ENCODE measurements at regions not wholly inside any gene's neighbourhood (a gene's known extent, or its start where the extent isn't known, plus 50 kb on each side); places are given as distances from the start of the nearest gene placed in this dataset.
"Not testable (repeated sequence)": the region's sequence is repeated elsewhere in the genome, so short reads cannot be mapped to it uniquely, and the experiment has no call there.

DNA sequence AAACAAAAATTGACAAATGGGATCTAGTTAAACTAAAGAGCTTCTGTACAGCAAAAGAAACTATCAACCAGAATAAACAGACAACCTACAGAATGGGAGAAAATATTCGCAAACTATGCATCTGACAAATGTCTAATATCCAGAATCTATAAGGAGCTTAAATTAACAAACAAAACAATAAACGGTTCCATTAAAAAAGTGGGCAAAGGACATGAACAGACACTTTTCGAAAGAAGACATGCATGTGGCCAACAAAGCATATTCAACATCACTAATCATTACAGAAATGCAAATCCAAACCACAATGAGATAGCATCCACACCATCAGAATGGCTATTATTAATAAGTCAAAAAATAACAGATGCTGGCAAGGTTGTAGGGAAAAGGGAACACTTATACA is 50.5 kb upstream of the MED13L start:
- H3K36me3 ChIP-seq (ENCODE audit: control insufficient read depth in 2 of 2, insufficient read depth in 2 of 2, low read length in 2 of 2); H3K9ac ChIP-seq (ENCODE audit: low read depth in 1 of 2, low read length in 2 of 2); H3K9me3 ChIP-seq (ENCODE audit: control insufficient read depth in 2 of 2, low read length in 2 of 2); H3K4me3 ChIP-seq (ENCODE audit: low read length in 2 of 2); H3K4me1 ChIP-seq (ENCODE audit: control insufficient read depth in 2 of 2, insufficient read depth in 2 of 2, low read length in 2 of 2); H3K27me3 ChIP-seq (ENCODE audit: control insufficient read depth in 2 of 2, insufficient read depth in 2 of 2, low read length in 2 of 2); H3K27ac ChIP-seq (ENCODE audit: low read depth in 2 of 2, low read length in 2 of 2): not testable (repeated sequence)

DNA sequence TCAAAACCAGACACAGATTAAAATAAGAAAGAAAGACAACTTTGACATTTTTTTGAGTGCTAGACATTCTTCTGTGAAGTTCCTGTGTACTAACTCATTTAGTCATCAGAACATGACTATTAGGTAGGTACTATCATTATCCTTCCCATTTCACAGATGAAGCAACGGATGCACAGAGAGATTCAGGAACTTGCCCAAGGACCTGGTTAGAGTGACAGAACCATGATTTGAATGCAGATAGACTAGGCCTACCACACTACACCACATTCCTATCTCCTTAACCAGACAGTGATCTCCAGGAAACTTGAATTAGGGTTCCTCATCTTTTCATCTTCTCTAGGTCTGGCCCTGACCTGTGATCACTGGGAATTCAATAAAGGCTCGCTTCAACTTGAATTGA is 54.4 kb upstream of the MED13L start:
- H3K27ac ChIP-seq (ENCODE audit: low read depth in 2 of 2, low read length in 2 of 2), result no peak overlapping the region
- H3K27me3 ChIP-seq (ENCODE audit: control insufficient read depth in 2 of 2, insufficient read depth in 2 of 2, low read length in 2 of 2), result no peaks in the 10 kb centered on the region
- H3K4me3 ChIP-seq (ENCODE audit: low read length in 2 of 2), result no peak overlapping the region
- H3K4me1 ChIP-seq (ENCODE audit: control insufficient read depth in 2 of 2, insufficient read depth in 2 of 2, low read length in 2 of 2), result no peaks in the 10 kb centered on the region
- no peaks in the 10 kb centered on the region for H3K9me3 ChIP-seq (ENCODE audit: control insufficient read depth in 2 of 2, low read length in 2 of 2)
- H3K36me3 ChIP-seq (ENCODE audit: control insufficient read depth in 2 of 2, insufficient read depth in 2 of 2, low read length in 2 of 2), result no peaks in the 10 kb centered on the region
- no peak overlapping the region for H3K9ac ChIP-seq (ENCODE audit: low read depth in 1 of 2, low read length in 2 of 2)

DNA sequence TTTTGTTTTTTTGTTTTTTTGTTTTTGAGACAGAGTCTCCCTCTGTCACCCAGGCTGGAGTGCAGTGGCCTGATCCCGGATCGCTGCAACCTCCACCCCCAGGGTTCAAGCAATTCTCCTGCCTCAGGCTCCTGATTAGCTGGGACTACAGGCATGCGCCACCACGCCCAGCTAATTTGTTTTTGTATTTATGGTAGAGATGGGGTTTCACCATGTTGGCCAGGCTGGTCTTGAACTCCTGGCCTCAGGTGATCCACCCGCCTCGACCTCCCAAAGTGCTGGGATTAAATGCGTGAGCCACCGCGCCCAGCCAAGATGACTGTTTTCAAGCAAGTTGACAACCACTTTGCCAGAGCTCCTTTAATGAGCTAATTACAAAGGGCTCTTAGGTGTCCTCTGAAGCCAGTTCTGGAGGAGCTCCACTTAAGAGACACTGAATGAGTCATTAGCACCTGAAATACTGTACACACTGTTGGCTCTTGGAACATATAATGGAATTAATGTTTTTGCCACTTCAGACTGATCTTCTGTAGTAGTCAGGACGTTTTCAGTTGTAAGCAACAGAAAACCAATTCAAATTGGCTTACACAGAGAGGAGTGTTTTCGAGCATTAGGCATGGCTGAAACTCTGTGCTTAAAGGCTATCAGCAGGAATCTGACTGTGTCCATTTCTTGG is 55.4 kb upstream of the MED13L start:
- Histone ChIP-seq H3K36me3 (ENCODE audit: control insufficient read depth in 2 of 2, insufficient read depth in 2 of 2, low read length in 2 of 2) (no peaks in the 10 kb centered on the region), H3K27ac (ENCODE audit: low read depth in 2 of 2, low read length in 2 of 2) (no peak overlapping the region), H3K4me3 (ENCODE audit: low read length in 2 of 2) (no peak overlapping the region), H3K9me3 (ENCODE audit: control insufficient read depth in 2 of 2, low read length in 2 of 2) (no peaks in the 10 kb centered on the region), H3K9ac (ENCODE audit: low read depth in 1 of 2, low read length in 2 of 2) (no peak overlapping the region), H3K4me1 (ENCODE audit: control insufficient read depth in 2 of 2, insufficient read depth in 2 of 2, low read length in 2 of 2) (no peaks in the 10 kb centered on the region), H3K27me3 (ENCODE audit: control insufficient read depth in 2 of 2, insufficient read depth in 2 of 2, low read length in 2 of 2) (no peaks in the 10 kb centered on the region)

DNA sequence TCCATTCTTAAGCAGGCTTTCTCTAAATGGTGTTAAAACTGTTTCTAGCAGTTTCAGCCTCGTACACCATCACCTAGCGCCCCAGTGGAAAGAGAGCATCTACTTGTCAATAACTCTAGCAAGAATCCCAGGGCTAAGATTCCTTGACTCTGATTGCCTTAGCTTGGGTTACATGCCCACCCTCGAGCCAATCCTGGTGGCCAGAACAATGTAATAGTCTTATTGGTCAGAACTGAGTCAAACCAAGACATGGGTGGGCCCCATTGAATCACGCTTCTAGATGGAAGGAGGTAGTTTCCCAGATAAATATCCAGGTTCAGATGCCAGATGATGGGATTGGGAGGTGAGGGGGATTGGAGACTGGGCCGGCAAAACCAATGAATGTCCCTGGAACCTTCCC is 55.9 kb upstream of the MED13L start:
- Histone ChIP-seq H3K9ac (ENCODE audit: low read depth in 1 of 2, low read length in 2 of 2) (no peak overlapping the region), H3K27me3 (ENCODE audit: control insufficient read depth in 2 of 2, insufficient read depth in 2 of 2, low read length in 2 of 2) (no peaks in the 10 kb centered on the region), H3K4me3 (ENCODE audit: low read length in 2 of 2) (no peak overlapping the region), H3K27ac (ENCODE audit: low read depth in 2 of 2, low read length in 2 of 2) (no peak overlapping the region), H3K36me3 (ENCODE audit: control insufficient read depth in 2 of 2, insufficient read depth in 2 of 2, low read length in 2 of 2) (no peaks in the 10 kb centered on the region), H3K9me3 (ENCODE audit: control insufficient read depth in 2 of 2, low read length in 2 of 2) (no peaks in the 10 kb centered on the region), H3K4me1 (ENCODE audit: control insufficient read depth in 2 of 2, insufficient read depth in 2 of 2, low read length in 2 of 2) (no peaks in the 10 kb centered on the region)

DNA sequence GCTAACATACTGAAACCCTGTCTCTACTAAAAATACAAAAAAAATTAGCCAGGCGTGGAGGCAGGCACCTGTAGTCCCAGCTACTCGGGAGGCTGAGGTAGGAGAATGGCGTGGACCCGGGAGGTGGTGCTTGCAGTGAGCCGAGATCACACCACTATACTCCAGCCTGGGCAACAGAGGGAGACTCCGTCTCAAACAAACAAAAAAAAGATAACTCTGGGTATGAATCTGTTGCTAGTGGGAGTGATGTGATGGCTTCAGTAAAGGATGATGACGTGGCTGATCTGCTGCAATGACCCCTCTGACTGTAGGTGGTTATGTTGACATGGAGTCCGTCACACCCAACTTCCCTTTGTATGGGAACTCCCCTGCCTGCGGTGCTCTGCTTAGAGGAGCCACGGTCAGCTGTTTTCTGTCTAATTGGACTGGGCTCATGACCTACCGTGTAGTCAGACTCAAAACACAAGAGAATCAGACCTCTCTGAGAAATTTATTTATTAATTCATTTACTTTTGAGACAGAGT is 59.1 kb upstream of the MED13L start:
- Histone ChIP-seq H3K36me3 (ENCODE audit: control insufficient read depth in 2 of 2, insufficient read depth in 2 of 2, low read length in 2 of 2) (no peaks in the 10 kb centered on the region), H3K27ac (ENCODE audit: low read depth in 2 of 2, low read length in 2 of 2) (no peak overlapping the region), H3K9ac (ENCODE audit: low read depth in 1 of 2, low read length in 2 of 2) (no peak overlapping the region), H3K4me3 (ENCODE audit: low read length in 2 of 2) (no peak overlapping the region), H3K4me1 (ENCODE audit: control insufficient read depth in 2 of 2, insufficient read depth in 2 of 2, low read length in 2 of 2) (no peaks in the 10 kb centered on the region), H3K27me3 (ENCODE audit: control insufficient read depth in 2 of 2, insufficient read depth in 2 of 2, low read length in 2 of 2) (no peaks in the 10 kb centered on the region), H3K9me3 (ENCODE audit: control insufficient read depth in 2 of 2, low read length in 2 of 2) (no peaks in the 10 kb centered on the region)

DNA sequence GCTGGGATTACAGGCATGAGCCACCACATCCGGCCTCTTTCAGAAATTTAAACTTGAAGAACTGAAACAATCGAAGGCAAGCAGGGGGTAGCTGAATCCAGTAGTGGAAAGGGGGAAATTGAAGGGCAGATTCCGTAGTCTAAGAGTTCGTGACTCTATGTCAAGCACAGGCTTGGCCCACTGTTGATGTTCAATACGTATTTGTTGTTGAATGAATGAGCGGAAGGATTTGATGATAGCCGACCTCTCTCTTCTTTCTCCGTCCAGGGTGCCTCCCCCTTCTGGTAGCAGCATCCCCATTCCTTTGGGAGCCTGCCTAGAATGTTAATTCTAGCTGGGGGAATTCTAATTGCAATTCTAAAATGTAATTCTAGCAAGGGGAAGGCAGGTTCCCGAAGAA is 59.8 kb upstream of the MED13L start:
- Histone ChIP-seq H3K27me3 (ENCODE audit: control insufficient read depth in 2 of 2, insufficient read depth in 2 of 2, low read length in 2 of 2) (no peaks in the 10 kb centered on the region), H3K4me3 (ENCODE audit: low read length in 2 of 2) (no peak overlapping the region), H3K9ac (ENCODE audit: low read depth in 1 of 2, low read length in 2 of 2) (no peak overlapping the region), H3K9me3 (ENCODE audit: control insufficient read depth in 2 of 2, low read length in 2 of 2) (no peaks in the 10 kb centered on the region), H3K27ac (ENCODE audit: low read depth in 2 of 2, low read length in 2 of 2) (no peak overlapping the region), H3K36me3 (ENCODE audit: control insufficient read depth in 2 of 2, insufficient read depth in 2 of 2, low read length in 2 of 2) (no peaks in the 10 kb centered on the region), H3K4me1 (ENCODE audit: control insufficient read depth in 2 of 2, insufficient read depth in 2 of 2, low read length in 2 of 2) (no peaks in the 10 kb centered on the region)

DNA sequence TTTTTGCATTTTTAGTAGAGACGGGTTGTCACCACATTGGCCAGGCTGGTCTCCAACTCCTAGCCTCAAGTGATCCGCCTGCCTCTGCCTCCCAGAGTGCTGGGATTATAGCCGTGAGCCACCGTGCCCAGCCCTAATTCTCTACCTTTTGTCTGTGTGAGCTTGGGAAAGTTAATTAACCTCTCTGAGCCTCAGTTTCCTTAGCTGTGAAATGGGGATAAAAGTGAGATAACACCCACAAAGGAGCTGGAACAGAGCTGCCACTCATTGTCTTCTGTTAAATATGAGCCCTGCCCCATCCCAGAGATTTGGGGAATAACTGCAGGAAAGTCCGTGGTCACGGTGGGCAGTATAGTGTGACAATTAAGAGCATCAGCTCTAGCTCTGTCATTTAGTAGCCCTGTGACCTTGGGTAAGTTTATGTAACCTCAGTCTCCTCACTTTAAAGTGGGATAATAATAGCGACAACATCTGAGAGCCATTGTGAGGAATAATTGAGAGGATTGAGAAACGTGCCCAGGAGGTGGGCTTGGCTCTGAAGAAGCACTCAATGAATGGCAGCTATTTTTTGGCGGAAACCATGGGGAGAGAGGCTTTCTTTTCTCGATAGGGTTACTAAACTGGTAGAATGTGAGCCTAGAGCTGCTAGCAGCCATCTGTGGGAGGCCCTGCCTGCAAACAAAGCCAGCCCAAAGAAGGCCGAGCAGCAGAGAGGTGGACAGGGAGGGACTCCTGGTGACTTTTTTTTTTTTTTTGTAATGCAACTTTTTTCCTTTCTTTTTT is 60.8 kb upstream of the MED13L start:
- no peak overlapping the region for H3K4me3 ChIP-seq (ENCODE audit: low read length in 2 of 2)
- H3K27me3 ChIP-seq (ENCODE audit: control insufficient read depth in 2 of 2, insufficient read depth in 2 of 2, low read length in 2 of 2), result no peaks in the 10 kb centered on the region
- H3K4me1 ChIP-seq (ENCODE audit: control insufficient read depth in 2 of 2, insufficient read depth in 2 of 2, low read length in 2 of 2), result no peaks in the 10 kb centered on the region
- no peak overlapping the region for H3K27ac ChIP-seq (ENCODE audit: low read depth in 2 of 2, low read length in 2 of 2)
- no peaks in the 10 kb centered on the region for H3K36me3 ChIP-seq (ENCODE audit: control insufficient read depth in 2 of 2, insufficient read depth in 2 of 2, low read length in 2 of 2)
- no peaks in the 10 kb centered on the region for H3K9me3 ChIP-seq (ENCODE audit: control insufficient read depth in 2 of 2, low read length in 2 of 2)
- H3K9ac ChIP-seq (ENCODE audit: low read depth in 1 of 2, low read length in 2 of 2), result no peak overlapping the region

DNA sequence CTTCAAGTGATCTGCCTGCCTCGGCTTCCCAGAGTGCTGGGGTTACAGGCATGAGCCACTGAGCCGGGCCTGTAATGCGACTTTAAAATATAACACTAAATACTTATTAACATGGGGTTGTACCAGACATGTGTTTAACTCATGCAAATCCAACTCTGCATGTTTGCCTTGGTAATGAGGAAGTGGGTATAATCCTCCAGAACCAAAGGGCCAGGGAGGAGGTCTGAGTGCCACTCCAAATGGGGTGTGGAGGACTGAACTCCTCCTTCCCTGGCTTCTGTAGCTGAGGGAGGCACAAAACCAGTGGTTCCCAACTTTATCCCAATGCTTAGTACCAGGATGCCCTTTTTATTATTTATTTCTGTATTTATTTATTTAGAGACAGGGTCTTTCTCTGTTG is 61.6 kb upstream of the MED13L start:
- Histone ChIP-seq H3K27me3 (ENCODE audit: control insufficient read depth in 2 of 2, insufficient read depth in 2 of 2, low read length in 2 of 2) (no peaks in the 10 kb centered on the region), H3K4me3 (ENCODE audit: low read length in 2 of 2) (no peak overlapping the region), H3K9ac (ENCODE audit: low read depth in 1 of 2, low read length in 2 of 2) (no peak overlapping the region), H3K4me1 (ENCODE audit: control insufficient read depth in 2 of 2, insufficient read depth in 2 of 2, low read length in 2 of 2) (no peaks in the 10 kb centered on the region), H3K27ac (ENCODE audit: low read depth in 2 of 2, low read length in 2 of 2) (no peak overlapping the region), H3K36me3 (ENCODE audit: control insufficient read depth in 2 of 2, insufficient read depth in 2 of 2, low read length in 2 of 2) (no peaks in the 10 kb centered on the region), H3K9me3 (ENCODE audit: control insufficient read depth in 2 of 2, low read length in 2 of 2) (no peaks in the 10 kb centered on the region)

DNA sequence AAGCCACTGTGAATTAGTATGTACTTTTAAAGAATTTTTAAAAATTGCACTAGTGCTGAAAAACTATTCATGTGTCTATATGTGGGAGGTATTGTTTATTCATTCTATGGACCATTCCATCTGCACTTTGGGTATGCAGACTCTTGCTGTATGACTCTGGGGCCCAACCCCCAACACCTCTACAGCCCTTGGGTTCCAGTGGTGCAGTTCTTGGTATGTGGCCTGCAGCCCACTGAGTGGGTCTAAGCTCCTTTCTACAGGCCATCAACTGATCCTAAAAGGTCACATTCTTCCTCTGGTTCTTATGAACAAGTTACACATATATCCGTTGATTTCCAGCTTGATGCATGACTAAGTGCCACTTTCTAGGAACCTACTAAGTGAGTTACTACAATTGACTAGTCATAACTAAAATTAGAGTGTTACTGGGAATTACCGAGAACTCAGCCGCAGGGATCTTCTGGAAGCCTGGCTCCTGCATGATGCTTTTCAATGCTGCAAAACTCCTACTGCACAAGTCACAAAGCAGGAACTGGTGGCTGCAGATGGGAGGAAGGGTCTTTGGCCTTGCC is 62.4 kb upstream of the MED13L start:
- Histone ChIP-seq H3K4me1 (ENCODE audit: control insufficient read depth in 2 of 2, insufficient read depth in 2 of 2, low read length in 2 of 2) (no peaks in the 10 kb centered on the region), H3K4me3 (ENCODE audit: low read length in 2 of 2) (no peak overlapping the region), H3K9ac (ENCODE audit: low read depth in 1 of 2, low read length in 2 of 2) (no peak overlapping the region), H3K27me3 (ENCODE audit: control insufficient read depth in 2 of 2, insufficient read depth in 2 of 2, low read length in 2 of 2) (no peaks in the 10 kb centered on the region), H3K27ac (ENCODE audit: low read depth in 2 of 2, low read length in 2 of 2) (no peak overlapping the region), H3K36me3 (ENCODE audit: control insufficient read depth in 2 of 2, insufficient read depth in 2 of 2, low read length in 2 of 2) (no peaks in the 10 kb centered on the region), H3K9me3 (ENCODE audit: control insufficient read depth in 2 of 2, low read length in 2 of 2) (no peaks in the 10 kb centered on the region)

DNA sequence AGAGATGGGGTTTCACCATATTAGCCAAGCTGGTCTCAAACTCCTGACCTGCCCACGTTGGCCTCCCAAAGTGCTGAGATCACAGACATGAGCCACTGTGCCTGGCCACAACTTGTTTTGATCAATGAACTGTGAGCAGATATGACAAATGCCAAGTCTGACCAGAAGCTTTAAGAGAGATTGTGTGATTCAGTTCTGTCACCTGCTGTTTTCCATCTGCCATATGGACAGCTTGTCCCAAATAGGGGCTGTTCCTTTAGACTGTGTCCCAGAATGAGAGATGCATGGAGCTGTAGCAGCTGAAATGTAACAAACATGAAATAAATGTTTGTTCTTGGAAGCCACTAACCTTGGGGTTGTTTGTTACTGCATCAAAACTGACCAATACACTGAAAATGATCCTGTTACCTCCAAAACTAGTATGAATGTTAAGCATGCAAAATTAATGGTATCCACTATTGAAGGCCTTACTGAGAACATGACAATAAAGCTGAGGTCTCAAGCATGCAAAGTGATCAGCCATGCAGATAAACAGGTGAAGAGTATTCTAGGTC is 65.9 kb upstream of the MED13L start:
- H3K9ac ChIP-seq (ENCODE audit: low read depth in 1 of 2, low read length in 2 of 2), result no peak overlapping the region
- no peaks in the 10 kb centered on the region for H3K27me3 ChIP-seq (ENCODE audit: control insufficient read depth in 2 of 2, insufficient read depth in 2 of 2, low read length in 2 of 2)
- no peak overlapping the region for H3K27ac ChIP-seq (ENCODE audit: low read depth in 2 of 2, low read length in 2 of 2)

More for the DNA sequence above, 65.9 kb upstream of the MED13L start:
- no peaks in the 10 kb centered on the region for H3K36me3 ChIP-seq (ENCODE audit: control insufficient read depth in 2 of 2, insufficient read depth in 2 of 2, low read length in 2 of 2)
- H3K9me3 ChIP-seq (ENCODE audit: control insufficient read depth in 2 of 2, low read length in 2 of 2), result no peaks in the 10 kb centered on the region
- peaks cover 0 to under 1% of the 10 kb centered on the region in 2 donors for H3K4me1 ChIP-seq (ENCODE audit: control insufficient read depth in 2 of 2, insufficient read depth in 2 of 2, low read length in 2 of 2)
- no peak overlapping the region for H3K4me3 ChIP-seq (ENCODE audit: low read length in 2 of 2)
